Naive thymus-derived CD4-positive, alpha-beta T cell (primary cell): ENCODE measurements at regions not wholly inside any gene's neighbourhood (a gene's known extent, or its start where the extent isn't known, plus 50 kb on each side); places are given as distances from the start of the nearest gene placed in this dataset.
"Not testable (repeated sequence)": the region's sequence is repeated elsewhere in the genome, so short reads cannot be mapped to it uniquely, and the experiment has no call there.

ENCODE experiments used
- ATAC-seq: fragments of 150-1000 bp; cut with Tn5 transposase; 2 replicates; pipeline ENCODE4 v1.10.0; 2021; ENCODE audit warnings: mild to moderate bottlenecking, moderate library complexity
- CTCF ChIA-PET: fragments of 350-600 bp; sonication (Branson Sonifier 250); formaldehyde crosslinking; loops from one replicate; lab custom pipeline; 2021; ENCODE audit warnings: antibody characterized with exemption; lab: Charles Lee
- POLR2A ChIA-PET: fragments of 350-600 bp; sonication (Branson Sonifier 250); formaldehyde crosslinking; loops from one replicate; lab custom pipeline; 2021; ENCODE audit warnings: antibody characterized with exemption, inconsistent platforms; lab: Charles Lee
- DNase-seq, 9 donors: peaks; one replicate each; pipeline versions ENCODE4 v3.0.0 to v3.0.0-alpha.2; 2020 to 2022; ENCODE audit warnings: mixed read lengths in 1 of 9
- H3K27ac ChIP-seq: one replicate; pipeline ENCODE4 v1.7.0; 2013; ENCODE audit warnings: mild to moderate bottlenecking, low read depth, low read length, moderate library complexity
- H3K27me3 ChIP-seq, 2 donors: one replicate each; pipeline ENCODE4 v1.7.0; 2013; ENCODE audit warnings: low read length in 2 of 2, mild to moderate bottlenecking in 2 of 2, moderate library complexity in 2 of 2; ENCODE audit not compliant: control insufficient read depth in 2 of 2, insufficient read depth in 2 of 2
- H3K36me3 ChIP-seq, 3 experiments: 1 replicate in 2 of 3; 2 replicates in 1 of 3; pipeline ENCODE4 v1.7.0; 2013; ENCODE audit warnings: low read length in 3 of 3, mild to moderate bottlenecking in 3 of 3, moderate library complexity in 1 of 3; ENCODE audit not compliant: insufficient read depth in 3 of 3, control insufficient read depth in 2 of 3
- H3K4me1 ChIP-seq, 2 donors: one replicate each; pipeline ENCODE4 v1.7.0; 2013; ENCODE audit warnings: low read length in 2 of 2, mild to moderate bottlenecking in 2 of 2, moderate library complexity in 1 of 2; ENCODE audit not compliant: control insufficient read depth in 2 of 2, insufficient read depth in 2 of 2
- H3K4me3 ChIP-seq: 2 replicates; pipeline ENCODE4 v1.7.0; 2013; ENCODE audit warnings: mild to moderate bottlenecking, low read length
- H3K9me3 ChIP-seq, 3 experiments: 1 replicate in 2 of 3; 2 replicates in 1 of 3; pipeline ENCODE4 v1.7.0; 2013; ENCODE audit warnings: low read length in 3 of 3; ENCODE audit not compliant: control insufficient read depth in 2 of 3
- H3K27ac Mint-ChIP-seq, 9 donors: one replicate each; pipeline ENCODE4 v1.8.0; 2020 to 2022; ENCODE audit warnings: mixed read lengths in 9 of 9, mild to moderate bottlenecking in 8 of 9, moderate library complexity in 5 of 9, inconsistent platforms in 2 of 9
- H3K27me3 Mint-ChIP-seq, 5 donors: one replicate each; pipeline ENCODE4 v1.8.0; 2021 to 2022; ENCODE audit warnings: mixed read lengths in 5 of 5, mild to moderate bottlenecking in 1 of 5
- H3K36me3 Mint-ChIP-seq, 5 donors: one replicate each; pipeline ENCODE4 v1.8.0; 2020 to 2022; ENCODE audit warnings: mixed read lengths in 5 of 5, mild to moderate bottlenecking in 3 of 5, inconsistent platforms in 1 of 5
- H3K4me1 Mint-ChIP-seq, 7 donors: one replicate each; pipeline ENCODE4 v1.8.0; 2020 to 2022; ENCODE audit warnings: mixed read lengths in 7 of 7, mild to moderate bottlenecking in 3 of 7, inconsistent platforms in 1 of 7
- H3K4me3 Mint-ChIP-seq, 10 donors: one replicate each; pipeline ENCODE4 v1.8.0; 2020 to 2022; ENCODE audit warnings: mild to moderate bottlenecking in 10 of 10, mixed read lengths in 10 of 10, moderate library complexity in 6 of 10, inconsistent platforms in 2 of 10
- H3K9me3 Mint-ChIP-seq, 11 donors: one replicate each; pipeline ENCODE4 v1.8.0; 2020 to 2022; ENCODE audit warnings: mixed read lengths in 11 of 11, mild to moderate bottlenecking in 4 of 11, inconsistent platforms in 1 of 11, moderate library complexity in 1 of 11
- intact Hi-C, 2 donors: fragments of 100-400 bp; cut with micrococcal nuclease; formaldehyde crosslinking; loops; one replicate each; pipeline ENCODE4 v1.15.1; 2023

DNA sequence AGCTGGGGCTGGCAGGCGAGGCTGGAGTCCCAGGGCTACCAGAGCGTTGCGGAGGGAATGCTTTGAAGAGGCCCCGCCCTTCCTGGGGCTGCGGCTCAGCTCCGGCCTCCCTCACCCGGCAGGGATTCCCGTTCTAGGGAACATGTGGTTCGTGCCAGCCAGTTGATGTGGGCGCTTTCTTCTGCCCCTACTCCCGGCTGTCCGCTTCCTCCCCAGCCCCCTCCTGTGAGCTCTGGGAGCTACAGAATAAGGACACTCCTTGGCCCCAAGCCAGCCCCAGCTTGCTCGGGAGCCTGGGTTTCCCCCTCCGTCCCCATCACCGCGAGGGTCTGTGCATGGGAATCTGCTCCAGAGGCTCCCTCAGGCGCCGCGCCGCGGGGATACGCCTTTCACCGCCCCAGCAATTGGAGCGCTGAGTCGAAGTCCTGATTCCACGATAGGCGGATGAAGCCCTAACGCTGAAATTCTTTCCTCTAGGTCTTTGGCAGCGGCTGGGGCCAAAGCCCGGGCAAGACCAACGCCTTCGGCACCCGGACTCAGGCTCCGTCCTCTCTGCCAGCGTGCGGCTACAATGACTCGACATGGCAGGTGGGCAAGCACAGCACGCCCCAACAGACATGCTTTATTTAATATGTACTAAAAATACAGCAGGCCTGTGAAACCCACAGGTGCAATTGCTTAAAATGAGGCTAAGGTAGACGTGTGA, 69.5 kb downstream of the KLF15 start:
- H3K4me3 ChIP-seq = no peak overlapping the region
- H3K27me3 Mint-ChIP-seq = peaks cover 47 to 81% (median 62%) of the 10 kb centered on the region in 5 donors
- ATAC-seq (no peak), DNase-seq (no peak)
- peaks cover 0 to 4% (median 0%) of the 10 kb centered on the region in 5 donors for H3K36me3 Mint-ChIP-seq
- CTCF ChIA-PET = no interaction called here
- peak overlapping the region in 3 of 10 donors; percentile 8 to 30 (median 21) for H3K4me3 Mint-ChIP-seq
- no peaks in the 10 kb centered on the region for H3K4me1 ChIP-seq
- no peaks in the 10 kb centered on the region for H3K9me3 ChIP-seq
- peaks cover 0 to 6% of the 10 kb centered on the region in 2 donors for H3K27me3 ChIP-seq
- H3K36me3 ChIP-seq = no peaks in the 10 kb centered on the region
- H3K4me1 Mint-ChIP-seq = peaks cover 0 to 10% (median 5%) of the 10 kb centered on the region in 7 donors
- H3K27ac Mint-ChIP-seq = no peak overlapping the region
- POLR2A ChIA-PET = no interaction called here
- no peak overlapping the region for H3K27ac ChIP-seq
- intact Hi-C loops = no loop called here
- H3K9me3 Mint-ChIP-seq = peaks cover 0 to 4% (median 0%) of the 10 kb centered on the region in 11 donors

DNA sequence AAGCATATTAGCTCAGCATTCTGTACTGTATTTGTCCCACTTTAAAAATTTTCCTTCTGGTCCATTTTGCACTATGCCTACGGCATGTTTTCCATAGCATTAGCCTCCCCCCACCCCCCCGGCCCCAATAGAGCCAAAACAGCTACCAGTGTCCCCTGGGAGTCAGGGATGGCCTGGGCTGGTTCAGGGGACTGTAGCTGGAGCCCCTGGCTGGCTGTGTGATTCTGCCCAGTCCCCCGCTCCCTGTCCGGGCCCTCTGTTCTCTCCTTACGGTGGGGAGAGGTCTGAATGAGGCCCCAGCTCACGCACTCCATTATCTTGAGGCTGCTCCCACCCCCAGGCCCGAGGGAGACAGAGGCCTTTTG, 70.1 kb downstream of the KLF15 start:
- Mint-ChIP-seq H3K9me3 (peaks cover 0 to 4% (median 0%) of the 10 kb centered on the region in 11 donors), H3K4me1 (peaks cover 0 to 10% (median 5%) of the 10 kb centered on the region in 7 donors), H3K27me3 (peaks cover 47 to 80% (median 62%) of the 10 kb centered on the region in 5 donors), H3K36me3 (peaks cover 0 to under 1% (median 0%) of the 10 kb centered on the region in 5 donors), H3K4me3 (no peak overlapping the region), H3K27ac (no peak overlapping the region)
- CTCF ChIA-PET = no interaction called here
- Histone ChIP-seq H3K27me3 (peaks cover 0 to 6% of the 10 kb centered on the region in 2 donors), H3K27ac (no peak overlapping the region), H3K4me1 (no peaks in the 10 kb centered on the region), H3K4me3 (no peak overlapping the region), H3K36me3 (no peaks in the 10 kb centered on the region), H3K9me3 (no peaks in the 10 kb centered on the region)
- DNase-seq (no peak), ATAC-seq (no peak)
- intact Hi-C loops = no loop called here
- POLR2A ChIA-PET = no interaction called here

GRCh38 chr3:126285369-126285768, 71.8 kb downstream of the KLF15 start:
- H3K36me3 Mint-ChIP-seq = no peaks in the 10 kb centered on the region
- CTCF ChIA-PET = no interaction called here
- Histone ChIP-seq H3K36me3 (no peaks in the 10 kb centered on the region), H3K27ac (no peak overlapping the region), H3K9me3 (no peaks in the 10 kb centered on the region), H3K27me3 (peaks cover 0 to 3% of the 10 kb centered on the region in 2 donors), H3K4me3 (no peak overlapping the region), H3K4me1 (no peaks in the 10 kb centered on the region)
- intact Hi-C loops = no loop called here
- H3K9me3 Mint-ChIP-seq = peaks cover 0 to 7% (median 0%) of the 10 kb centered on the region in 11 donors
- H3K4me3 Mint-ChIP-seq = no peak overlapping the region
- ATAC-seq (no peak), DNase-seq (no peak)
- H3K27me3 Mint-ChIP-seq = peaks cover 40 to 70% (median 53%) of the 10 kb centered on the region in 5 donors
- POLR2A ChIA-PET = no interaction called here
- H3K4me1 Mint-ChIP-seq = peaks cover 0 to 10% (median 5%) of the 10 kb centered on the region in 7 donors
- H3K27ac Mint-ChIP-seq = no peak overlapping the region

- no peaks in the 10 kb centered on the region for H3K36me3 ChIP-seq
- Mint-ChIP-seq H3K4me1 (peaks cover 0 to 10% (median 5%) of the 10 kb centered on the region in 7 donors), H3K9me3 (peaks cover 0 to 7% (median 0%) of the 10 kb centered on the region in 11 donors), H3K27me3 (peaks cover 31 to 68% (median 45%) of the 10 kb centered on the region in 5 donors), H3K36me3 (no peaks in the 10 kb centered on the region), H3K4me3 (no peak overlapping the region), H3K27ac (no peak overlapping the region)
- H3K4me3 ChIP-seq = no peak overlapping the region
- POLR2A ChIA-PET = no interaction called here
- peaks cover 0 to 3% of the 10 kb centered on the region in 2 donors for H3K27me3 ChIP-seq
- intact Hi-C loops = no loop called here
- H3K9me3 ChIP-seq = no peaks in the 10 kb centered on the region
- H3K27ac ChIP-seq = no peak overlapping the region
- no peaks in the 10 kb centered on the region for H3K4me1 ChIP-seq
- no peak for DNase-seq
- no peak for ATAC-seq
- CTCF ChIA-PET = no interaction called here
These were observed 72.8 kb downstream of the KLF15 start for GRCh38 chr3:126284258-126284904.

DNA sequence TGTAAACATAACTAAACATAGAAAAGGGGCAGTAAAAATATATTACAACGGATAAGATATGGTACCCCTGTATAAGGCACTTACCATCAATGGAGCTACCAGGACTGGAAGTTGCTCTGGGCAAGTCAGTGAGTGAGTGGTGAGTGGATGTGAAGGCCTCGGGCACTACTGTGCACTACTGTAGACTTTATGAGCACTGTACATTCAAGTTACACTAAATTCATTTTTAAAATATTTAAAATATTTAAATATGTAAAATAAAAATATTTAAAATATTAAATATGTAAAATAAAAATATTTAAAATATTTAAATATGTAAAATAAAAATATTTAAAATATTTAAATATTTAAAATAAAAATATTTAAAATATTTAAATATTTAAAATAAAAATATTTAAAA, 73.6 kb downstream of the KLF15 start:
- CTCF ChIA-PET, H3K9me3 Mint-ChIP-seq, H3K36me3 Mint-ChIP-seq, H3K27me3 ChIP-seq, H3K4me1 ChIP-seq, H3K4me3 ChIP-seq, H3K4me1 Mint-ChIP-seq, H3K36me3 ChIP-seq, ATAC-seq, intact Hi-C loops, POLR2A ChIA-PET, H3K4me3 Mint-ChIP-seq, H3K27ac Mint-ChIP-seq, DNase-seq, H3K9me3 ChIP-seq, H3K27ac ChIP-seq: not testable (repeated sequence)
- peaks cover 31 to 63% (median 39%) of the 10 kb centered on the region in 5 donors for H3K27me3 Mint-ChIP-seq

DNA sequence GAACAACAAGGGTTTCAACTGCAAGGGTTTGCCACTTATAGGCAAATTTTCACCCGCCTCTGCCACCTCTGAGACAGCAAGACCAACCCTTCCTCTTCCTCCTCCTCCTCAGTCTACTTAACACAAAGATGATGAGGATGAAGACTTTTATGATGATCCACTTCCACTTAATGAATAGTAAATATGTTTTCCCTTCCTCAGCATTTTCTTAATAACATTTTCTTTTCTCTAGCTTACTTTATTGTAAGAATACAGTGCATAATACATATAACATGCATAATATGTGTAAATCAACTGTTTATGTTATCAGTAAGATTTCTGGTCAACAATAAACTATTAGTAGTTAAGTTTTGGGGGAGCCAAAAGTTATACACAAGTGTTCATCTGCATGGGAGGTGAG, 77.4 kb downstream of the KLF15 start:
- Histone ChIP-seq H3K36me3 (no peaks in the 10 kb centered on the region), H3K4me3 (no peak overlapping the region), H3K27ac (no peak overlapping the region), H3K4me1 (no peaks in the 10 kb centered on the region), H3K9me3 (no peaks in the 10 kb centered on the region), H3K27me3 (no peaks in the 10 kb centered on the region)
- Mint-ChIP-seq H3K4me1 (peaks cover 0 to 1% (median 0%) of the 10 kb centered on the region in 7 donors), H3K4me3 (no peak overlapping the region), H3K27ac (no peak overlapping the region), H3K36me3 (no peaks in the 10 kb centered on the region), H3K27me3 (peaks cover 10 to 65% (median 33%) of the 10 kb centered on the region in 5 donors), H3K9me3 (peaks cover 0 to 7% (median 0%) of the 10 kb centered on the region in 11 donors)
- no peak for DNase-seq
- intact Hi-C loops = no loop called here
- POLR2A ChIA-PET = no interaction called here
- no peak for ATAC-seq
- CTCF ChIA-PET = no interaction called here
